NB4 (cell line): ENCODE measurements at regions not wholly inside any gene's neighbourhood (a gene's known extent, or its start where the extent isn't known, plus 50 kb on each side); places are given as distances from the start of the nearest gene placed in this dataset.

Source experiments
- DNase-seq: peaks from one replicate; pipeline ENCODE4 v3.0.0; 2010; ENCODE audit warnings: low read depth
- H3K4me3 ChIP-seq: one replicate; pipeline ENCODE4 v1.5.1; 2011; ENCODE audit warnings: mild to moderate bottlenecking, low read depth, low read length, moderate library complexity
- CTCF ChIP-seq: IDR thresholded peaks from one replicate; pipeline ENCODE4 v1.5.1; 2012; ENCODE audit warnings: low read depth, low read length
- MAX ChIP-seq: IDR thresholded peaks from 2 replicates; pipeline ENCODE4 v1.6.1; 2011; ENCODE audit warnings: low read depth, low read length
- MYC ChIP-seq: IDR thresholded peaks from 2 replicates; pipeline ENCODE4 v1.6.1; 2011; ENCODE audit warnings: low read depth, low read length
- POLR2A ChIP-seq: IDR thresholded peaks from 2 replicates; pipeline ENCODE4 v1.6.1; 2011; ENCODE audit warnings: mild to moderate bottlenecking; ENCODE audit not compliant: insufficient read length; ENCODE audit errors: extremely low read depth

- no peak overlapping the region for H3K4me3 ChIP-seq
- no peak for DNase-seq
- TF ChIP-seq POLR2A (no peak), MAX (no peak), CTCF (no peak), MYC (no peak)
Observed at GRCh38 chr4:64598066-64598465, 188.8 kb upstream of the TECRL start.

GRCh38 chr4:64594723-64595122 is 185.5 kb upstream of the TECRL start:
- no peak for TF ChIP-seq CTCF
- no peak for TF ChIP-seq POLR2A
- no peak for TF ChIP-seq MYC
- DNase-seq, result no peak
- H3K4me3 ChIP-seq, result no peak overlapping the region

GRCh38 chr4:64588507-64588906 is 179.3 kb upstream of the TECRL start:
- TF ChIP-seq MYC (no peak), CTCF (no peak), MAX (no peak), POLR2A (no peak)
- no peak overlapping the region for H3K4me3 ChIP-seq
- no peak for DNase-seq

- peak; percentile 53 for DNase-seq
- no peak overlapping the region for H3K4me3 ChIP-seq
- TF ChIP-seq POLR2A, result no peak
- peak; percentile 26 for TF ChIP-seq CTCF
Observed at GRCh38 chr4:64584981-64585557, 175.8 kb upstream of the TECRL start.

- H3K4me3 ChIP-seq, result no peak overlapping the region
- DNase-seq, result no peak
- TF ChIP-seq MYC (no peak), MAX (no peak), CTCF (no peak), POLR2A (no peak)
Observed at GRCh38 chr4:64584125-64584524, 174.9 kb upstream of the TECRL start.

- H3K4me3 ChIP-seq, result no peak overlapping the region
- TF ChIP-seq MYC (no peak), MAX (no peak), CTCF (no peak), POLR2A (no peak)
- no peak for DNase-seq
Observed at GRCh38 chr4:64582492-64582891, 173.2 kb upstream of the TECRL start.
